ENCODE measurements at regions not wholly inside any gene's neighbourhood (a gene's known extent, or its start where the extent isn't known, plus 50 kb on each side); places are given as distances from the start of the nearest gene placed in this dataset.

DNA sequence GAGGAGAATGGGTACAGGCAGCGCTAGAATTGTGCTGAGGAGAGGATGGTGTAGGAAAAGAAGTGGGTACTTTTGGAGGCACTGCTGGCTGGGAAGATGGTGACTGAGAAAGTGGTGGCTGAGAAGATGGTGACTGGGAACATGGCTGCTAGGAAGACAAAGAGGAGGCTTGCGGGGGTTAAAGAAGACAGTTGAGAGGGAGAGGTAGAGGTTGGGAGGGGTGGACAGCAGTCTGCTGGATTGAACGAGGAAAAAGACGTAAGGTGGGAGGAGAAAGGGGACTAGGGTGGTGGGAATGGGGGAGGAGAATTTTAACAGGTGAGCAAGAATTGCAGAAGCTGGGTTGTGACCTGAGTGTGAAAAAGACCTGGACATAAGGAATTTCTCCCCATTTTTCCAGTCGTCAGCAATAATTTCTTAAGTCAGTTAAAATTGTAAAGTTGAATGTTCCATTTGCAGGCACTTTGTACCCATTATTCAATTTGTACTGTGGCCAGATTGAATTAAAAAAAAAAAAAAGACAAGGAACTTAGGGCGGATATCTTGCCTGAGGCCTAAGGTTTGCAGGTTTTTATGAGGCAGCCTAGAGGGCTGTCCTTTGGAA, 2450.0 kb downstream of the TP53TG3F start:
- TF ChIP-seq, protein P1, sequence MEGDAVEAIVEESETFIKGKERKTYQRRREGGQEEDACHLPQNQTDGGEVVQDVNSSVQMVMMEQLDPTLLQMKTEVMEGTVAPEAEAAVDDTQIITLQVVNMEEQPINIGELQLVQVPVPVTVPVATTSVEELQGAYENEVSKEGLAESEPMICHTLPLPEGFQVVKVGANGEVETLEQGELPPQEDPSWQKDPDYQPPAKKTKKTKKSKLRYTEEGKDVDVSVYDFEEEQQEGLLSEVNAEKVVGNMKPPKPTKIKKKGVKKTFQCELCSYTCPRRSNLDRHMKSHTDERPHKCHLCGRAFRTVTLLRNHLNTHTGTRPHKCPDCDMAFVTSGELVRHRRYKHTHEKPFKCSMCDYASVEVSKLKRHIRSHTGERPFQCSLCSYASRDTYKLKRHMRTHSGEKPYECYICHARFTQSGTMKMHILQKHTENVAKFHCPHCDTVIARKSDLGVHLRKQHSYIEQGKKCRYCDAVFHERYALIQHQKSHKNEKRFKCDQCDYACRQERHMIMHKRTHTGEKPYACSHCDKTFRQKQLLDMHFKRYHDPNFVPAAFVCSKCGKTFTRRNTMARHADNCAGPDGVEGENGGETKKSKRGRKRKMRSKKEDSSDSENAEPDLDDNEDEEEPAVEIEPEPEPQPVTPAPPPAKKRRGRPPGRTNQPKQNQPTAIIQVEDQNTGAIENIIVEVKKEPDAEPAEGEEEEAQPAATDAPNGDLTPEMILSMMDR (IDR thresholded peaks at IDR 0.05 in 8 of 11, conservative IDR thresholded peaks at IDR 0.05 in 3 of 11), result no peak
- TF ChIP-seq POLR2A (IDR thresholded peaks at IDR 0.05), result no peak
